AG20443 (cell line): ENCODE measurements at regions not wholly inside any gene's neighbourhood (a gene's known extent, or its start where the extent isn't known, plus 50 kb on each side); places are given as distances from the start of the nearest gene placed in this dataset.
"Not testable (repeated sequence)": the region's sequence is repeated elsewhere in the genome, so short reads cannot be mapped to it uniquely, and the experiment has no call there.

Experiments
- DNase-seq: peaks from one replicate; pipeline ENCODE4 v3.0.0; 2012; ENCODE audit warnings: low spot score, mixed read lengths

- DNase-seq, result no peak
These were observed 65.6 kb downstream of the IFI44 start for GRCh38 chr1:78715181-78715661.

GRCh38 chr1:78716186-78716585, 66.6 kb downstream of the IFI44 start:
- DNase-seq, result peak; percentile 52

GRCh38 chr1:78718566-78718965, 68.9 kb downstream of the IFI44 start:
- DNase-seq, result no peak

GRCh38 chr1:78721136-78721535, 71.5 kb downstream of the IFI44 start:
- DNase-seq, result no peak

- DNase-seq, result no peak
These were observed 72.5 kb downstream of the IFI44 start for GRCh38 chr1:78722105-78722504.

GRCh38 chr1:78722521-78722920, 72.9 kb downstream of the IFI44 start:
- DNase-seq, result peak; percentile 30

- peak; percentile 28 for DNase-seq
These were observed 73.3 kb downstream of the IFI44 start for GRCh38 chr1:78722947-78723346.

GRCh38 chr1:78726686-78727085, 77.1 kb downstream of the IFI44 start:
- DNase-seq, result peak; percentile 14

- no peak for DNase-seq
These were observed 78.7 kb downstream of the IFI44 start for GRCh38 chr1:78728359-78728758.

- no peak for DNase-seq
These were observed 80.4 kb downstream of the IFI44 start for GRCh38 chr1:78730054-78730453.

GRCh38 chr1:78731674-78732073, 82.0 kb downstream of the IFI44 start:
- DNase-seq, result no peak

GRCh38 chr1:78737241-78737640, 87.6 kb downstream of the IFI44 start:
- DNase-seq, result no peak

- peak; percentile 34 for DNase-seq
These were observed 94.0 kb downstream of the IFI44 start for GRCh38 chr1:78743626-78744025.

- no peak for DNase-seq
These were observed 95.5 kb downstream of the IFI44 start for GRCh38 chr1:78745111-78745510.

- DNase-seq, result not testable (repeated sequence)
These were observed 104.0 kb downstream of the IFI44 start for GRCh38 chr1:78753679-78754078.

- no peak for DNase-seq
These were observed 106.4 kb downstream of the IFI44 start for GRCh38 chr1:78755986-78756385.

GRCh38 chr1:78758506-78758905, 108.9 kb downstream of the IFI44 start:
- no peak for DNase-seq

- no peak for DNase-seq
These were observed 110.2 kb downstream of the IFI44 start for GRCh38 chr1:78759881-78760280.

- DNase-seq, result no peak
These were observed 111.2 kb downstream of the IFI44 start for GRCh38 chr1:78760858-78761257.

- DNase-seq, result no peak
These were observed 112.5 kb downstream of the IFI44 start for GRCh38 chr1:78762113-78762512.

- no peak for DNase-seq
These were observed 115.9 kb downstream of the IFI44 start for GRCh38 chr1:78765489-78765888.

GRCh38 chr1:78779831-78780230, 130.2 kb downstream of the IFI44 start:
- DNase-seq, result no peak

GRCh38 chr1:78787544-78787943, 137.9 kb downstream of the IFI44 start:
- DNase-seq, result no peak

- no peak for DNase-seq
These were observed 140.5 kb downstream of the IFI44 start for GRCh38 chr1:78790174-78790573.

- DNase-seq, result no peak
These were observed 143.1 kb downstream of the IFI44 start for GRCh38 chr1:78792756-78793155.
